Activated CD4-positive, alpha-beta T cell treated with anti-CD3 and anti-CD28 coated beads, Interleukin-2, amount 50 U/mL, for 24 hours (primary cell): ENCODE measurements at regions not wholly inside any gene's neighbourhood (a gene's known extent, or its start where the extent isn't known, plus 50 kb on each side); places are given as distances from the start of the nearest gene placed in this dataset.
"Not testable (repeated sequence)": the region's sequence is repeated elsewhere in the genome, so short reads cannot be mapped to it uniquely, and the experiment has no call there.

Source experiments
- DNase-seq, 2 donors: peaks; one replicate each; pipeline ENCODE4 v3.0.0-alpha.2; 2020; ENCODE audit warnings: low read depth in 1 of 2, low spot score in 1 of 2

DNA sequence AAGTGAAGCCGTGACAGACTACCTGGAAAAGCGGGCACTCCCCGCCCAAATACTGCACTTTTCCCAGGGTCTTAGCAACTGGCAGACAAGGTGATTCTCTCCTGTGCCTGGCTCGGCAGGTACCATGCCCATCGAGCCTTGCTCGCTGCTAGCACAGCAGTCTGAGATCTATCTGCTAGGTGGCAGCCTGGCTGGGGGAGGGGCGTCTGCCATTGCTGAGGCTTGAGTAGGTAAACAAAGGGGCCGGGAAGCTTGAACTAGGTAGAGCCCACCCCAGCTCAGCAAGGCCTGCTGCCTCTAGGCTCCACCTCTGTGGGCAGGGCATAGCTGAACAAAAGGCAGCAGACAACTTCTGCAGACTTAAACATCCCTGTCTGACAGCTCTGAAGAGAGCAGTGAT lies 406.3 kb downstream of the NDFIP2 start:
- DNase-seq, result not testable (repeated sequence)

- no peak for DNase-seq
These were observed 405.6 kb downstream of the NDFIP2 start for GRCh38 chr13:79886601-79887000.

- no peak for DNase-seq
These were observed 403.9 kb downstream of the NDFIP2 start for GRCh38 chr13:79884890-79885289.

- DNase-seq, result no peak
These were observed 402.3 kb downstream of the NDFIP2 start for GRCh38 chr13:79883216-79883615.

DNA sequence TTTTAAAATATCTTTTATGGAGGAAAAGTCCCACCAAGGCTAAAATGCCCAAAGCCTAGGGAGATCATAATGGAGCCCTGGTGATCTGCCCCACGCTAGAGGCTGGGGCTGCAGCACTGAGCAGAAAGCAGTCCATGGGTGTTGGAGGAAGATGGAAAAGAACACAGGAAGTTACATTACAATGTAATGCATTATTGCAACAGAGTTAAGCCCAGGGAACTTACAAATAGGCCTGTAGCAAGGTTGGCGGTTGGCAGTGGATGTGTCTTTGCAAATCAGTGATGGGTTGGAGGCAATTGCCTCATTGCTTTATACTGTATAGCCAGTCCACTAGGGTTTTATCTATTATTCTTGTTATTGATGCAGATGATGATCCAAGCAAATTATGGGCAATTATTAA lies 399.9 kb downstream of the NDFIP2 start:
- no peak for DNase-seq

- no peak for DNase-seq
These were observed 393.7 kb downstream of the NDFIP2 start for GRCh38 chr13:79874396-79875360.

- no peak for DNase-seq
These were observed 390.6 kb downstream of the NDFIP2 start for GRCh38 chr13:79871594-79871993.

DNA sequence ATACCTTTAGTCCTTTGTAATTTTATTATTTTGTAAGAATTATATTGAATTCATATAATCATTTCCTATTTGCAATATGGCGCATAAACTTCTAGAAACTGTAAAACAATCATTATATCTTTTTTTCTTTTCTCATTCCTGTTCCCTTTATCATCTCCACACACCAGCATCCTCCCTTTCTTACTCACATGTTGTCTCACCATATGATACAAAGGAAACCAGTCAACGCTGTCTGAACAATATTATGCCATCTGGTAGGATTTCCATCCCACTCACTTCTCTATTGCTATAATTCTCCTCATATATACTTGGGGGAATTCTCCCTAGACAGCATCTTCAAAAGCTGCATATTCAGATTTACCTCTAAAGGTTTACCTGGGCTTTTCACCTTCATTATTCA lies 389.8 kb downstream of the NDFIP2 start:
- no peak for DNase-seq

- DNase-seq, result no peak
These were observed 389.2 kb downstream of the NDFIP2 start for GRCh38 chr13:79870123-79870522.

DNA sequence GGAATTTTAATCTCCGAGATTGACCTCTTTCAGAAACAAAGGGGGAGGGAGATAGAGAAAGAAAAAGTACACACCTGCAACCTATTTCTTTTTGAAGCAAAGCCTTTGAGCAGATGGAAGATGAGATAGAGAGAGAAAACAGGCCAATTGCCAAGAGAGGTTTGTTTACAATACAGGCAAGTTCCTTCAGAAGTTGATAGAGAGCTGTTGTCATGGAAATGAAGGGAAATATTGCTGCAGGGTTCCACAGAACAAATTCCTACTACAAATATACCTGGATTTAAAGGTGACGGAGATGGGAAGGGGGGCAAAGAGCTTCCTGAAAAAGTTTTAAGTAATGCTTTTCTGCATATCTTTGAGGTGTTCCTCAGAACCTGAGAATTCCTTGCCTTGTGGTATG lies 388.4 kb downstream of the NDFIP2 start:
- no peak for DNase-seq

DNA sequence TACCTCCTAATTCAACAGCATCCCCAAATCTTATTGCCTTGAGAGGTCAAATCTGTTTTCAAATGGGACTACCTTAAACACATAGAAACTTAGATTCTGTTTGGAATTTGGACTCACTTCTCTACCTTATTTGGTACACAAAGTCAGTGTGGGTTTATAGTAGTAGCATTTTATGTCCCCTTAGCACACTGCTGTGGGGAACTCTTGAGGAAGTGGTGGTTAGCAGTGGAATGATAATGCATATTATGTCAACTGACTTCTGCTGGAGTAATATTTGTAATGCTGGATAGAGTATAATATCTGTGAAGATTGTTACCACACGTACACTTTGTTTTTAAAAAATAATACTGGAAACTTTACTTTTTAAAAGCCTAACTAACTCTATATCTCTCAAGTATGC lies 386.3 kb downstream of the NDFIP2 start:
- no peak for DNase-seq

DNA sequence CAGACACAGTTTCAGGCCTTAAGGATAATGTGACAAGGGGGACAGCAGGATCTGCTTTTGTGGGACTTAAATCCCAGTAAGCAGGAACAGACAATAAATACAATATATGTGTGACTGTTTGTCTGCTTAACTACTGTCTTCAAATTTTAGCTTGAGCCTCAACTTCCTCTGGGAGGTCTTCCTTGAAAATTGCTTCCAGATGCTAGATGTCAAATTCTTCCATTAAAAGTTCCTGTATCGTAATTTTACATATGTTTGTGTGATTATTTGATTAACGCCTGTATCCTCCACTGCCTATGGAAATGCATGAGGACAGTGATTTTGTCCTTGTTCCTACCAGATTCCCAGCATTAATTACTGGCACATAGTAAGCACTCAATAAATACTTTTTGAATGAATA lies 385.5 kb downstream of the NDFIP2 start:
- no peak for DNase-seq

DNA sequence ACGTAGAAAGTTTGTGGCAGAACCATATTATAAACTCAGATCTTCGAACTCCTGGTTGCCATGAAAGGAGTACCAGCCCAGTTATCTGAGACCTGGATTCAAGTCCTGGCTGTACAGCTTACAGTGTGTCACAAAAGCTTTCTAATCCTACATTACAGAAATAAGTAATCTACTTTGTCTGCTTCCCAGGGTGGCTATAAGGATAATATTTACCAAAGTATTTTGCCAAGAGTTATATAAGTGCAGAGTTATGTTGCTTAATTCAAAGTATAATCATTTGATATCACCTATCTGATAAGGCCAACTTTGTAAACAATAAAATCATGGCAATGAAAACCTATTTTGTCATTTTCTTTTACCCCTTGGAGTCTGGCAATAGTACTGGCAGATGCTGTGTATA lies 381.6 kb downstream of the NDFIP2 start:
- no peak for DNase-seq

DNA sequence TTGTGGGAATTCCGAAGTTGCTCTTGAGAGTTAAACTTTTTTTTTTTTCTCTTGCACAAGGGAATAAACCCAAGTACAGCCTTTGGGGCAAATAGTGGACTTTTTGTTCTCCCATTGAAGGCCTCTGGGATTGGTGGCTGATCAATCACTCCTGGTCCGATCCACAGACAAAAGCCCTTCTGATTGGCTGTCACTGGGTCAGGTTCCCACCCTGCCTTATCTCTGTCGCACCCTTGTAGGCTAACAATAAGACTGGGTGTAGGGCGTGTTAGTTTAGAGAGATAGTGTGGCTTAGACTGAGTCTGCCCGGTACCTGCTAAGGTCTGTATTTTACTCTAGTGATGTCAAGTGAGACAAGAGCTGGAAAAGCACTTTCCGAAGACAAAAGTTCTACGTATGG lies 380.8 kb downstream of the NDFIP2 start:
- no peak for DNase-seq

- DNase-seq, result no peak
These were observed 379.8 kb downstream of the NDFIP2 start for GRCh38 chr13:79860791-79861190.

DNA sequence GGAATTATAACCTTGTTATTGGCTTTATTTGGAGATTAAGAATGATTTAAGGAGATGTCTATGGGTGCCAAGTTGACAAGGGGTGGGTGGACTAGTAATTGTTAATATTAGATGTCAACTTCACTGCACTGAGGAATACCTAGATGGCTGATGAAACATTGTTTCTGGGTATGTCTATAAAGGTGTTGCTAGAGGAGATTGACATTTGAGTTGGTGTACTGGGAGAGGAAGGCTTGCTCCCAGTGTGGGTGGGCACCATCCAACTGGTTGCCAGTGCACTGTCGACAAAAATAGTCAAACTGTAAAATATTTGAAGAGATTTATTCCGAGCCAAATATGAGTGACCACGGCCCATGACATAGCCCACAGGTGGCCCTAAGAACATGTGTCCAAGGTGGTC lies 378.8 kb downstream of the NDFIP2 start:
- DNase-seq, result no peak

DNA sequence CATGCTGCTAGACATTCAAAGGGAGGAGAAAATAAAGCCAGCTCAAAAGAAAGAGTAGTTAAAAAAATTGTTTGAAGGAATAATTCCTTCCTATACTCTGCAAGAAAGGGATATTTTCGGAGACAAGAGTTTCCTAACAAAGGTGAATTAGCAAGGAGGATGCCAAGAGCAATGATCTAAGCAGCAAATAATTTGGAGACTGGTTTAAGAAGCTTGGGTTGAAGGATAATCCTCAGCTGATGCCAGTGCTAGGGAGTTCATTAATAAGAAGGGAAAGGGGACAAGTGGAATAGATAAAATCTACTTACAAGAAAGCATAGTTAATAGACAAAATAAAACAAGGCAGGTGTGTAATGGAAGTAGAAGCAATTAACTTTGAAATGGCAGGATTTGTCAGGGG lies 372.3 kb downstream of the NDFIP2 start:
- no peak for DNase-seq

- DNase-seq, result no peak
These were observed 370.4 kb downstream of the NDFIP2 start for GRCh38 chr13:79851318-79851717.

- DNase-seq, result no peak
These were observed 367.1 kb downstream of the NDFIP2 start for GRCh38 chr13:79847882-79848592.

DNA sequence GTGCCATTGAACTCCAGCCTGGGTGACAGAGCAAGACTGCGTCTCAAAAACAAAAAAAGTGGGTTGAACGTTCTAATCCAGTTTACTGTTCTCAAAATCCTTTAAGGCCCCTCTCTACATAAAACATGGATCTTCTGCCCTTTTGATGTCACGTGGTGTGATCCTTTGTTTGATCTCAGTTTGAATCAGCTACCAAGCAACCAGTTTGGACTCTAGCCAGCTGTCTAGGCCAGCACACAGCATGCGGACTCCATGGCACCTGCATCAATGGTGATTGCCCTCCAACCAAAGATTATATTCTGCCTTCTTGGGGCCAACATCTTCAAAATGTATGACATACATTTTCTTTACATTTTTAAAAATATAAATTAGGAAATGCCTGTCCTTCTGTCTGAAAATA lies 365.4 kb downstream of the NDFIP2 start:
- no peak for DNase-seq

DNA sequence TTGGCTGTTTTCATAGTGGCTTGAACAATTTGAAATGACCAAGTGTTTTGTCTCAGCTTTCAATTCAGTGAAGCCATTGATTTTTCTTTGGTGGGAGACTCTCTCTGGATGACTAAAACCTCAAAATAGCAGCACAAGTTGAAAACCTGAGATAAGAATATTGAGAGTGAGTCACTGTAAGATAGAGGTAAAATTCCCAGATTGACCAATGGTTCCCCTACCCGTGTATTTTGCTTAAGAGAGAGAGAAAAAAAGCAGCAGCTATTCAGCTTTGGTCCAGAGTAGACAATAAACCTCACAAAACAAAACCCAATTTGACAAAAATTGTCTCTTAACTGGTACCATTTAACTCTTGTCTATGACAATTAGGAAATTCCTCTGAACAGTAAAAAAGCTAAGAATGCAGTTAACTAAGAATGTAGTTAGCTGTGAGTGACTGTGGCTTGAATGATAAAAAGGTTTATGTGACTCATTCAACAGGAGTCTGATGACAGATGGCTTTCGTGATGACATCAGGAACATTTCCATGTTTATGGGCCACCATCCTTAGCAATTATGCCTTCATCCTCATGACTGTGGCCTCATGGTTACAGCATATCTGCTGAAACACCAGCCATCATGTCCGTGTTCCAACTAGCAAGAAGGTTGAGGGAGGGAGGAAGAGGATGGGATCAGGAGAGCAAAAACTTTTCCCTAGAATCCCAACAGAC lies 356.9 kb downstream of the NDFIP2 start:
- no peak for DNase-seq

- DNase-seq, result not testable (repeated sequence)
These were observed 355.2 kb downstream of the NDFIP2 start for GRCh38 chr13:79836121-79836520.
